ENCODE measurements at regions not wholly inside any gene's neighbourhood (a gene's known extent, or its start where the extent isn't known, plus 50 kb on each side); places are given as distances from the start of the nearest gene placed in this dataset.

GRCh38 chr2:154620471-154620870, 78.0 kb upstream of the KCNJ3 start:
- peaks cover 10% of the 10 kb centered on the region for H3K4me1 Mint-ChIP-seq
- Histone ChIP-seq H3F3A (replicated peaks; ENCODE audit: low read depth) (no peaks in the 10 kb centered on the region), H3K4me3 (no peak overlapping the region), H3K79me2 (replicated peaks; ENCODE audit: insufficient read depth) (no peaks in the 10 kb centered on the region), H4K20me1 (replicated peaks; ENCODE audit: insufficient read depth) (no peaks in the 10 kb centered on the region), H3K9me2 (ENCODE audit: insufficient read depth) (no peaks in the 10 kb centered on the region; the same call in 1 of the 2 replicates), H3K27me3 (ENCODE audit: insufficient read depth) (no peaks in the 10 kb centered on the region), H3K36me3 (ENCODE audit: insufficient read depth) (no peaks in the 10 kb centered on the region), H3K4me2 (no peak overlapping the region), H3K4me1 (ENCODE audit: insufficient read depth) (peaks cover 6% of the 10 kb centered on the region; the same call in 1 of the 2 replicates), H3K27ac (ENCODE audit: low read depth) (no peak overlapping the region), H2AFZ (peak overlapping the region; percentile 74; the same call in 1 of the 2 replicates)
- H3K36me3 Mint-ChIP-seq (ENCODE audit: low read depth): no peaks in the 10 kb centered on the region
- peak; percentile 47 for ATAC-seq
- peak; percentile 11 for DNase-seq (ENCODE audit: low spot score)
- H3K4me3 Mint-ChIP-seq: no peak overlapping the region
- no peaks in the 10 kb centered on the region for H3K9me3 Mint-ChIP-seq
- no peaks in the 10 kb centered on the region for H3K27me3 Mint-ChIP-seq (ENCODE audit: insufficient read depth, low read depth, poor library complexity)
- H3K27ac Mint-ChIP-seq: no peak overlapping the region
- TF ChIP-seq POLR2AphosphoS5 (IDR thresholded peaks at IDR 0.05; ENCODE audit: low read depth): no peak
- no peak for TF ChIP-seq CREB1 (CRISPR knock-in tag; IDR thresholded peaks at IDR 0.05; ENCODE audit: low read depth)
- TF ChIP-seq ZNF462 (CRISPR knock-in tag; IDR thresholded peaks at IDR 0.05): no peak
- no peak for TF ChIP-seq ZNF331 (CRISPR knock-in tag; IDR thresholded peaks at IDR 0.05; ENCODE audit: low read depth)
- TF ChIP-seq STAT1 (IDR thresholded peaks at IDR 0.05; ENCODE audit: unreplicated experiment): no peak
- TF ChIP-seq JUNB (IDR thresholded peaks at IDR 0.05; ENCODE audit: unreplicated experiment): no peak
- TF ChIP-seq CTCF (conservative IDR thresholded peaks at IDR 0.05; ENCODE audit: low read depth in 2 of 2): no peak
- TF ChIP-seq REST (IDR thresholded peaks at IDR 0.05; ENCODE audit: unreplicated experiment): no peak
- no peak for TF ChIP-seq ETS1 (IDR thresholded peaks at IDR 0.05)
- TF ChIP-seq ZNF114 (CRISPR knock-in tag; IDR thresholded peaks at IDR 0.05): no peak
- TF ChIP-seq EZH2 (IDR thresholded peaks at IDR 0.05; ENCODE audit: low read depth, unreplicated experiment): no peak
- TF ChIP-seq EZH2phosphoT487 (IDR thresholded peaks at IDR 0.05; ENCODE audit: unreplicated experiment): no peak
- no peak for TF ChIP-seq NANOG (IDR thresholded peaks at IDR 0.05; ENCODE audit: borderline replicate concordance)
